ENCODE measurements at regions not wholly inside any gene's neighbourhood (a gene's known extent, or its start where the extent isn't known, plus 50 kb on each side); places are given as distances from the start of the nearest gene placed in this dataset.

DNA sequence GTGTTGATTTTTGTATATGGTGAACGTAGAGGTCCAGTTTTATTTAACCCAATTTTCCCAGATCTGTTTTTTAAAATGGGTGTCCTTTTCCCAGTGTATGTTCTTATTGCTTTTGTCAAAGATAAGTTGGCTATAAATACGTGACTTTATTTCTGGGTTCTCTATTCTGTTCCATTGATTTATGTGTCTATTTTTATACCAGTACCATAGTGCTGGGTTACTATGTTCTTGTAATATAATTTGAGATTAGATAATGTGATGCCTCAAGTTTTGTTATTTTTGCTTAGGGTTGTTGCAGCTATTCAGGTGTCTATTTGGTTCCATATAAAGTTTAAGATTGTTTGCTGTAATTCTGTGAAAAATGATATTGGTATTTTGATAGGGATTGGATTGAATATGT lies 749.1 kb upstream of the GRIA3 start:
- TF ChIP-seq TAF1 (IDR thresholded peaks at IDR 0.05; ENCODE audit: borderline replicate concordance, insufficient read depth, low read length) (no peak), FOXP2 (optimal IDR thresholded peaks at IDR 0.05; ENCODE audit: borderline replicate concordance, extremely low read depth, extremely low read length, insufficient read depth) (no peak), SIN3A (IDR thresholded peaks at IDR 0.05; ENCODE audit: borderline replicate concordance, insufficient read depth, low read length) (no peak), POLR2AphosphoS5 (IDR thresholded peaks at IDR 0.05; ENCODE audit: low read depth, low read length) (no peak)
- TF ChIP-seq, protein P1, sequence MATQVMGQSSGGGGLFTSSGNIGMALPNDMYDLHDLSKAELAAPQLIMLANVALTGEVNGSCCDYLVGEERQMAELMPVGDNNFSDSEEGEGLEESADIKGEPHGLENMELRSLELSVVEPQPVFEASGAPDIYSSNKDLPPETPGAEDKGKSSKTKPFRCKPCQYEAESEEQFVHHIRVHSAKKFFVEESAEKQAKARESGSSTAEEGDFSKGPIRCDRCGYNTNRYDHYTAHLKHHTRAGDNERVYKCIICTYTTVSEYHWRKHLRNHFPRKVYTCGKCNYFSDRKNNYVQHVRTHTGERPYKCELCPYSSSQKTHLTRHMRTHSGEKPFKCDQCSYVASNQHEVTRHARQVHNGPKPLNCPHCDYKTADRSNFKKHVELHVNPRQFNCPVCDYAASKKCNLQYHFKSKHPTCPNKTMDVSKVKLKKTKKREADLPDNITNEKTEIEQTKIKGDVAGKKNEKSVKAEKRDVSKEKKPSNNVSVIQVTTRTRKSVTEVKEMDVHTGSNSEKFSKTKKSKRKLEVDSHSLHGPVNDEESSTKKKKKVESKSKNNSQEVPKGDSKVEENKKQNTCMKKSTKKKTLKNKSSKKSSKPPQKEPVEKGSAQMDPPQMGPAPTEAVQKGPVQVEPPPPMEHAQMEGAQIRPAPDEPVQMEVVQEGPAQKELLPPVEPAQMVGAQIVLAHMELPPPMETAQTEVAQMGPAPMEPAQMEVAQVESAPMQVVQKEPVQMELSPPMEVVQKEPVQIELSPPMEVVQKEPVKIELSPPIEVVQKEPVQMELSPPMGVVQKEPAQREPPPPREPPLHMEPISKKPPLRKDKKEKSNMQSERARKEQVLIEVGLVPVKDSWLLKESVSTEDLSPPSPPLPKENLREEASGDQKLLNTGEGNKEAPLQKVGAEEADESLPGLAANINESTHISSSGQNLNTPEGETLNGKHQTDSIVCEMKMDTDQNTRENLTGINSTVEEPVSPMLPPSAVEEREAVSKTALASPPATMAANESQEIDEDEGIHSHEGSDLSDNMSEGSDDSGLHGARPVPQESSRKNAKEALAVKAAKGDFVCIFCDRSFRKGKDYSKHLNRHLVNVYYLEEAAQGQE (IDR thresholded peaks at IDR 0.05; ENCODE audit: insufficient read depth in 1 of 2, low read depth in 2 of 2, low read length in 2 of 2), result no peak

GRCh38 chrX:122439831-122440230 lies 744.2 kb upstream of the GRIA3 start:
- TF ChIP-seq FOXP2 (optimal IDR thresholded peaks at IDR 0.05; ENCODE audit: borderline replicate concordance, extremely low read depth, extremely low read length, insufficient read depth) (no peak), SIN3A (IDR thresholded peaks at IDR 0.05; ENCODE audit: borderline replicate concordance, insufficient read depth, low read length) (no peak), TAF1 (IDR thresholded peaks at IDR 0.05; ENCODE audit: borderline replicate concordance, insufficient read depth, low read length) (no peak), POLR2AphosphoS5 (IDR thresholded peaks at IDR 0.05; ENCODE audit: low read depth, low read length) (no peak)
- TF ChIP-seq, protein P1 (IDR thresholded peaks at IDR 0.05; ENCODE audit: insufficient read depth in 1 of 2, low read depth in 2 of 2, low read length in 2 of 2), result no peak

- TF ChIP-seq POLR2AphosphoS5 (IDR thresholded peaks at IDR 0.05; ENCODE audit: low read depth, low read length), result no peak
- no peak for TF ChIP-seq FOXP2 (optimal IDR thresholded peaks at IDR 0.05; ENCODE audit: borderline replicate concordance, extremely low read depth, extremely low read length, insufficient read depth)
Measured at GRCh38 chrX:122440832-122441231, 743.2 kb upstream of the GRIA3 start.

- TF ChIP-seq, protein P1 (IDR thresholded peaks at IDR 0.05; ENCODE audit: insufficient read depth in 1 of 2, low read depth in 2 of 2, low read length in 2 of 2), result no peak
- TF ChIP-seq SIN3A (IDR thresholded peaks at IDR 0.05; ENCODE audit: borderline replicate concordance, insufficient read depth, low read length) (no peak), TAF1 (IDR thresholded peaks at IDR 0.05; ENCODE audit: borderline replicate concordance, insufficient read depth, low read length) (no peak), FOXP2 (optimal IDR thresholded peaks at IDR 0.05; ENCODE audit: borderline replicate concordance, extremely low read depth, extremely low read length, insufficient read depth) (no peak), POLR2AphosphoS5 (IDR thresholded peaks at IDR 0.05; ENCODE audit: low read depth, low read length) (no peak)
Measured at GRCh38 chrX:122441451-122441850, 742.6 kb upstream of the GRIA3 start.

DNA sequence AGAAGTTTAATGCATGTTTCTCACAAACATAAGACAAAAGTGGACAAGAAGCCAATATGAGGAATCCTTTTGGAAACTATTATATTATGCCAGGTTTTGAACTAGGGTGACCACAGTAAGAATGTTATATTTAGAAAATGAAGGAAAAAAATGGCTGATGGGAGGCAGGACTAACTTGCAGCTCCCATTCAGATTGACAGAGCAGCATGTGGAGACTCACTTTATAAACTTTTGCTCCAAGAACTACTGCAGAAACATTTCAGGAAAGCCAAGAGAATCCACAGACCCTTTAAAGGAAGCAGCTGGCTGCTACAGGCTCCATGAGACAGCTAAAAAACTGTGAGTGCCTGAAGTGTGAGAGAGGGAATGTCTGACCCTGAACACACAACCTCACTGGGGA lies 738.6 kb upstream of the GRIA3 start:
- TF ChIP-seq SIN3A (IDR thresholded peaks at IDR 0.05; ENCODE audit: borderline replicate concordance, insufficient read depth, low read length) (no peak), POLR2AphosphoS5 (IDR thresholded peaks at IDR 0.05; ENCODE audit: low read depth, low read length) (no peak), FOXP2 (optimal IDR thresholded peaks at IDR 0.05; ENCODE audit: borderline replicate concordance, extremely low read depth, extremely low read length, insufficient read depth) (no peak), TAF1 (IDR thresholded peaks at IDR 0.05; ENCODE audit: borderline replicate concordance, insufficient read depth, low read length) (no peak)
- TF ChIP-seq, protein P1 (IDR thresholded peaks at IDR 0.05; ENCODE audit: insufficient read depth in 1 of 2, low read depth in 2 of 2, low read length in 2 of 2), result no peak

Measured in PFSK-1 (cell line).